ENCODE measurements at regions not wholly inside any gene's neighbourhood (a gene's known extent, or its start where the extent isn't known, plus 50 kb on each side); places are given as distances from the start of the nearest gene placed in this dataset.

- TF ChIP-seq CTCF (IDR thresholded peaks at IDR 0.05), result no peak
- TF ChIP-seq ZFX (IDR thresholded peaks at IDR 0.05; ENCODE audit: borderline replicate concordance), result no peak
Observed at GRCh38 chr5:143870362-143870761, 58.4 kb downstream of the HMHB1 start.

GRCh38 chr5:143870871-143871632 is 59.1 kb downstream of the HMHB1 start:
- H3K27ac ChIP-seq, result no peak overlapping the region
- TF ChIP-seq CTCF (IDR thresholded peaks at IDR 0.05), result no peak
- TF ChIP-seq ZFX (IDR thresholded peaks at IDR 0.05; ENCODE audit: borderline replicate concordance), result no peak

More at GRCh38 chr5:143870362-143870761, 58.4 kb downstream of the HMHB1 start:
- no peak overlapping the region for H3K27ac ChIP-seq

- TF ChIP-seq ZFX (IDR thresholded peaks at IDR 0.05; ENCODE audit: borderline replicate concordance) (no peak), CTCF (IDR thresholded peaks at IDR 0.05) (no peak)
- no peak overlapping the region for H3K27ac ChIP-seq
Observed at GRCh38 chr5:143871672-143872071, 59.7 kb downstream of the HMHB1 start.

GRCh38 chr5:143874312-143874711 is 62.4 kb downstream of the HMHB1 start:
- TF ChIP-seq CTCF (IDR thresholded peaks at IDR 0.05) (no peak), ZFX (IDR thresholded peaks at IDR 0.05; ENCODE audit: borderline replicate concordance) (no peak)
- no peak overlapping the region for H3K27ac ChIP-seq

- no peak for TF ChIP-seq CTCF (IDR thresholded peaks at IDR 0.05)
- no peak for TF ChIP-seq ZFX (IDR thresholded peaks at IDR 0.05; ENCODE audit: borderline replicate concordance)
Observed at GRCh38 chr5:143877196-143877595, 65.2 kb downstream of the HMHB1 start.

GRCh38 chr5:143878430-143878829 is 66.5 kb downstream of the HMHB1 start:
- TF ChIP-seq ZFX (IDR thresholded peaks at IDR 0.05; ENCODE audit: borderline replicate concordance) (no peak), CTCF (IDR thresholded peaks at IDR 0.05) (no peak)
- H3K27ac ChIP-seq, result no peak overlapping the region

More at GRCh38 chr5:143877196-143877595, 65.2 kb downstream of the HMHB1 start:
- H3K27ac ChIP-seq, result no peak overlapping the region

GRCh38 chr5:143879646-143880045 is 67.7 kb downstream of the HMHB1 start:
- H3K27ac ChIP-seq, result no peak overlapping the region
- TF ChIP-seq ZFX (IDR thresholded peaks at IDR 0.05; ENCODE audit: borderline replicate concordance), result no peak
- no peak for TF ChIP-seq CTCF (IDR thresholded peaks at IDR 0.05)

Data from 22Rv1 (cell line).